Spleen (tissue), 7 donors: ENCODE measurements at regions not wholly inside any gene's neighbourhood (a gene's known extent, or its start where the extent isn't known, plus 50 kb on each side); places are given as distances from the start of the nearest gene placed in this dataset.

ENCODE experiments used
- CTCF ChIP-seq, 11 experiments: fragments of 200-600 bp in 7 of 11; fragments of 450-650 bp in 4 of 11; sonication (generic) in 4 of 11; IDR thresholded peaks in 8 of 11; conservative IDR thresholded peaks in 3 of 11; 1 replicate in 7 of 11; 2 replicates in 4 of 11; pipeline versions ENCODE4 v1.4.0 to v1.8.0; 2016 to 2021; ENCODE audit warnings: antibody characterized with exemption in 11 of 11, inconsistent platforms in 4 of 11, mild to moderate bottlenecking in 1 of 11
- POLR2A ChIP-seq, 3 donors: fragments of 450-650 bp; IDR thresholded peaks; one replicate each; pipeline ENCODE4 v1.5.1; 2017; ENCODE audit warnings: antibody characterized with exemption in 3 of 3, mild to moderate bottlenecking in 1 of 3
- POLR2AphosphoS5 ChIP-seq, 3 donors: sonication (generic); formaldehyde crosslinking; IDR thresholded peaks; one replicate each; pipeline ENCODE4 v1.5.1; 2017; ENCODE audit warnings: antibody characterized with exemption in 3 of 3
- donor health status: DM: no; HTN: no; CAD: no; lungs with moderate emphysema.
- donor health status: DM: no; HTN: no; CAD: no.
- donor health status: DM: no; HTN: no; CAD: no.

- no peak for TF ChIP-seq CTCF (IDR thresholded peaks at IDR 0.05 in 8 of 11, conservative IDR thresholded peaks at IDR 0.05 in 3 of 11)
- no peak for TF ChIP-seq POLR2A (IDR thresholded peaks at IDR 0.05)
- no peak for TF ChIP-seq POLR2AphosphoS5 (IDR thresholded peaks at IDR 0.05)
Measured at GRCh38 chr18:47619771-47620448, 310.5 kb downstream of the SMAD2 start.
